ENCODE measurements at regions not wholly inside any gene's neighbourhood (a gene's known extent, or its start where the extent isn't known, plus 50 kb on each side); places are given as distances from the start of the nearest gene placed in this dataset.
"Not testable (repeated sequence)": the region's sequence is repeated elsewhere in the genome, so short reads cannot be mapped to it uniquely, and the experiment has no call there.

GRCh38 chr13:70769817-70770216 is 661.6 kb upstream of the KLHL1 start:
- H3K79me2 ChIP-seq (ENCODE audit: insufficient read depth, low read depth), result no peaks in the 10 kb centered on the region
- no peaks in the 10 kb centered on the region for H3K27me3 ChIP-seq (ENCODE audit: insufficient read depth, low read depth)
- no peak overlapping the region for H3K9ac ChIP-seq
- no peak for TF ChIP-seq CTCF (conservative IDR thresholded peaks at IDR 0.05; ENCODE audit: low read depth, low read length)
- H3K4me2 ChIP-seq, result no peak overlapping the region
- H2AFZ ChIP-seq (ENCODE audit: low read depth), result no peak overlapping the region
- H4K20me1 ChIP-seq (ENCODE audit: insufficient read depth), result no peaks in the 10 kb centered on the region
- no peaks in the 10 kb centered on the region for H3K4me1 ChIP-seq (ENCODE audit: low read depth, poor library complexity, severe bottlenecking)
- H3K36me3 ChIP-seq (ENCODE audit: insufficient read depth), result no peaks in the 10 kb centered on the region
- H3K27ac ChIP-seq, result no peak overlapping the region
- no peak overlapping the region for H3K4me3 ChIP-seq (IDR thresholded peaks at IDR 0.05; ENCODE audit: insufficient read depth, low read depth, low read length)

GRCh38 chr13:70758932-70759331 is 650.7 kb upstream of the KLHL1 start:
- Histone ChIP-seq H4K20me1 (ENCODE audit: insufficient read depth) (no peaks in the 10 kb centered on the region), H3K79me2 (ENCODE audit: insufficient read depth, low read depth) (no peaks in the 10 kb centered on the region), H3K36me3 (ENCODE audit: insufficient read depth) (no peaks in the 10 kb centered on the region), H3K4me3 (IDR thresholded peaks at IDR 0.05; ENCODE audit: insufficient read depth, low read depth, low read length) (no peak overlapping the region), H3K27me3 (ENCODE audit: insufficient read depth, low read depth) (no peaks in the 10 kb centered on the region), H3K4me1 (ENCODE audit: low read depth, poor library complexity, severe bottlenecking) (no peaks in the 10 kb centered on the region), H3K27ac (no peak overlapping the region), H3K9ac (no peak overlapping the region), H2AFZ (ENCODE audit: low read depth) (no peak overlapping the region), H3K4me2 (no peak overlapping the region)
- no peak for TF ChIP-seq CTCF (conservative IDR thresholded peaks at IDR 0.05; ENCODE audit: low read depth, low read length)

- H3K36me3 ChIP-seq (ENCODE audit: insufficient read depth), result no peaks in the 10 kb centered on the region
- H3K4me3 ChIP-seq (IDR thresholded peaks at IDR 0.05; ENCODE audit: insufficient read depth, low read depth, low read length), result no peak overlapping the region
- H3K9ac ChIP-seq, result no peak overlapping the region
- H2AFZ ChIP-seq (ENCODE audit: low read depth), result no peak overlapping the region
- no peak overlapping the region for H3K4me2 ChIP-seq
- no peak overlapping the region for H3K27ac ChIP-seq
- no peaks in the 10 kb centered on the region for H3K79me2 ChIP-seq (ENCODE audit: insufficient read depth, low read depth)
- H3K4me1 ChIP-seq (ENCODE audit: low read depth, poor library complexity, severe bottlenecking), result no peaks in the 10 kb centered on the region
- H4K20me1 ChIP-seq (ENCODE audit: insufficient read depth), result no peaks in the 10 kb centered on the region
- TF ChIP-seq CTCF (conservative IDR thresholded peaks at IDR 0.05; ENCODE audit: low read depth, low read length), result no peak
- H3K27me3 ChIP-seq (ENCODE audit: insufficient read depth, low read depth), result no peaks in the 10 kb centered on the region
Measured at GRCh38 chr13:70756088-70756487, 647.8 kb upstream of the KLHL1 start.

GRCh38 chr13:70755456-70755855 is 647.2 kb upstream of the KLHL1 start:
- Histone ChIP-seq H3K4me1 (ENCODE audit: low read depth, poor library complexity, severe bottlenecking) (no peaks in the 10 kb centered on the region), H3K27me3 (ENCODE audit: insufficient read depth, low read depth) (no peaks in the 10 kb centered on the region), H2AFZ (ENCODE audit: low read depth) (no peak overlapping the region), H3K4me2 (no peak overlapping the region), H3K36me3 (ENCODE audit: insufficient read depth) (no peaks in the 10 kb centered on the region), H4K20me1 (ENCODE audit: insufficient read depth) (no peaks in the 10 kb centered on the region), H3K79me2 (ENCODE audit: insufficient read depth, low read depth) (no peaks in the 10 kb centered on the region), H3K27ac (no peak overlapping the region), H3K4me3 (IDR thresholded peaks at IDR 0.05; ENCODE audit: insufficient read depth, low read depth, low read length) (no peak overlapping the region), H3K9ac (no peak overlapping the region)
- no peak for TF ChIP-seq CTCF (conservative IDR thresholded peaks at IDR 0.05; ENCODE audit: low read depth, low read length)

- H3K4me1 ChIP-seq (ENCODE audit: low read depth, poor library complexity, severe bottlenecking), result no peaks in the 10 kb centered on the region
- no peak overlapping the region for H3K27ac ChIP-seq
- TF ChIP-seq CTCF (conservative IDR thresholded peaks at IDR 0.05; ENCODE audit: low read depth, low read length), result no peak
- no peaks in the 10 kb centered on the region for H4K20me1 ChIP-seq (ENCODE audit: insufficient read depth)
- H3K4me3 ChIP-seq (IDR thresholded peaks at IDR 0.05; ENCODE audit: insufficient read depth, low read depth, low read length), result no peak overlapping the region
- H3K9ac ChIP-seq, result no peak overlapping the region
- no peak overlapping the region for H2AFZ ChIP-seq (ENCODE audit: low read depth)
- no peaks in the 10 kb centered on the region for H3K27me3 ChIP-seq (ENCODE audit: insufficient read depth, low read depth)
- H3K4me2 ChIP-seq, result no peak overlapping the region
- no peaks in the 10 kb centered on the region for H3K79me2 ChIP-seq (ENCODE audit: insufficient read depth, low read depth)
- no peaks in the 10 kb centered on the region for H3K36me3 ChIP-seq (ENCODE audit: insufficient read depth)
Measured at GRCh38 chr13:70747262-70747661, 639.0 kb upstream of the KLHL1 start.

GRCh38 chr13:70746469-70746868 is 638.2 kb upstream of the KLHL1 start:
- not testable (repeated sequence) for H3K27me3 ChIP-seq (ENCODE audit: insufficient read depth, low read depth); H3K79me2 ChIP-seq (ENCODE audit: insufficient read depth, low read depth); H2AFZ ChIP-seq (ENCODE audit: low read depth); H3K27ac ChIP-seq; H3K4me3 ChIP-seq (IDR thresholded peaks at IDR 0.05; ENCODE audit: insufficient read depth, low read depth, low read length); H3K9ac ChIP-seq; H4K20me1 ChIP-seq (ENCODE audit: insufficient read depth); H3K4me2 ChIP-seq; H3K4me1 ChIP-seq (ENCODE audit: low read depth, poor library complexity, severe bottlenecking); H3K36me3 ChIP-seq (ENCODE audit: insufficient read depth)
